GM18909 (cell line): ENCODE measurements at regions not wholly inside any gene's neighbourhood (a gene's known extent, or its start where the extent isn't known, plus 50 kb on each side); places are given as distances from the start of the nearest gene placed in this dataset.
"Not testable (repeated sequence)": the region's sequence is repeated elsewhere in the genome, so short reads cannot be mapped to it uniquely, and the experiment has no call there.

Experiments used
- ATAC-seq: cut with Tn5 transposase; IDR thresholded peaks from one replicate; pipeline ENCODE4 v1.9.1; 2021; ENCODE audit warnings: mild to moderate bottlenecking; ENCODE audit not compliant: unreplicated experiment, poor library complexity

GRCh38 chr6:170074907-170075306, 216.0 kb downstream of the DLL1 start:
- ATAC-seq: no peak

GRCh38 chr6:170074435-170074834, 216.4 kb downstream of the DLL1 start:
- no peak for ATAC-seq

DNA sequence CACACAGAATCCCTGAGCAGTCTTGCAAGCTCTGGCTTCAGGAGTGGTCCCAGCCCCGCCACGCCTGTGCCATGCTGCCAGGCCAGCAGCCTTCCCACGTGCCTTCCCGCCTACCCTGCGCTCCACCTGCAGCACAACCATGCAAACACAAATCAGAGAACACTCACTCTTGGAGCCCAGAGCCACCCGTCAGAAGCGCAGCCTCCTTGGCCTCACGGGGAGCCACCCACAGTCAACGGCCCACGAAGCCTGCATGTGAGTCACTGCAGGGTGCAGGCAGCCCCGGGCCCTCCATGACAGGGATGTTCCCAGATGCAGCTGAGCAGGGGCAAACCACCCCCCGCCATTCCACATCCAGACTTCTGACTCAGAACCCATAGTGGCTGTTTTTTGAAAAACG, 217.0 kb downstream of the DLL1 start:
- ATAC-seq: no peak

DNA sequence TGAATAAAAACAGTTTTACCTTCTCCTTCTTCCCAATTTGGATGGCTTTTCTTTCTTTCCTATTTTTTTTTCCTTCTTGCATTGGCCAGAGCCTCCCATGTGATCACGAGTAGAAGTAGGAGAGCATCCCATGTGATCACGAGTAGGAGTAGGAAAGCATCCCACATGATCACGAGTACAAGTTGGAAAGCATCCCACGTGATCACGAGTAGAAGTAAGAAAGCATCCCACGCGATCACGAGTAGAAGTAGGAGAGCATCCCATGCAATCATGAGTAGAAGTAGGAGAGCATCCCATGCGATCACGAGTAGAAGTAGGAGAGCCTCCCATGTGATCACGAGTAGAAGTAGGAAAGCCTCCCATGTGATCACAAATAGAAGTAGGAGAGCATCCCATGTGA, 218.6 kb downstream of the DLL1 start:
- no peak for ATAC-seq

- ATAC-seq: no peak
Observed at GRCh38 chr6:170069611-170070010, 221.3 kb downstream of the DLL1 start.

DNA sequence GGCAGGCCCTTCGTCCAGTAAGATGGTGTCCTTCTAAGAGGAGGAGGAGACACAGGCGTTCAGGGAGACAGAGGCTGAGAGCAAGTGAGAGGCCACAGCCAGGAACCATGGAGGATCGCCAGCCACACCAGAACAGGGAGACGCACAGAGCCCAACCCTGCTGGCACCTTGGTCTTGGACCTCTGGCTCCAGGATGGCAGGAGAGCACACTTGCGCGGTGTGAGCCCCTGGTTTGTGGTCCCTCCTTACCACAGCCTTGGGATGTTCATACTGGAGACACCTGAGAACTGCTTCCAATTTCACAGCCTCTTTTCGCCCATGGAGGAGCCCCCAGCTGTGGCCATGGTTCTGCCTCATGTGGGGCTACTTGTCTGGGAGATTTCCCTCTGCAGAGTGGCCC, 222.4 kb downstream of the DLL1 start:
- no peak for ATAC-seq

GRCh38 chr6:170067923-170068360, 222.9 kb downstream of the DLL1 start:
- ATAC-seq: no peak

- ATAC-seq: no peak
Observed at GRCh38 chr6:170067181-170067641, 223.7 kb downstream of the DLL1 start.

- ATAC-seq: no peak
Observed at GRCh38 chr6:170066679-170067078, 224.2 kb downstream of the DLL1 start.

DNA sequence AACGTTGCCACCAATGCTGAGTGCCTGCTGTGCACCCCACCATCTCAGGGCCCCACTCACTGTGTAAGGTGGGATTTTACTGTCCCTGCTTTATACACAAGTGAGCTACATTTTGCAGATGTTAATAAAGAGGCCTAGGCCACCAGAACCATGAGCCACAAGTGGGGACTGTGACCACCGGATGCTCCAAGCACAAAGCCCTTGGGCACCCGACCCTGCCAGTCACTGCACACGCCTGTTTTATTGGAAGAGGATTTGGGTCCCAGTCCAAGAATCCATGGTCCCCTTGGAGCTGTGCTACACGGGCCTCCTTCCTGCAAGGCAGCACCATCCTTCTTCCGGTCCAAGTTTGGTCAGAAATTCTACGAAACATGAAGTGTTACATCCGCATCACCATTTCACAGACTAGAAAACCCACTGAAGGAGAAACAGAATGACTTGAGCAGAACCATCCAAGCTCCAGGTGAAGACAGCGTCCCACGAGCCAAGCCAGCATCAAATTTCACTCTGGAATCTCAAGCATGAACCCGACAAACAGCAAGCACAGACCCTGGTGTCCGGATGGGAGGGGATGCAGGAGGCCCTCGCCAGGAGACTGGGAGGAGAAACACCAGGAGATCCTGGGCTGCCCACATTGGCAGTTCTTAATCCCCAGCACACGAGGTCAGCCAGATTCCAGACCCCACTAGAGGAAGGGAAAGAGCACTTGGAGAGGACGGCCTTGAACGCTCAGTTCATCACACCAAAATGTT, 226.9 kb downstream of the DLL1 start:
- ATAC-seq: no peak

GRCh38 chr6:170063431-170063830, 227.4 kb downstream of the DLL1 start:
- ATAC-seq: no peak

GRCh38 chr6:170062915-170063241, 228.0 kb downstream of the DLL1 start:
- ATAC-seq: no peak

- no peak for ATAC-seq
Observed at GRCh38 chr6:170062209-170062914, 228.5 kb downstream of the DLL1 start.

- no peak for ATAC-seq
Observed at GRCh38 chr6:170058878-170059485, 231.9 kb downstream of the DLL1 start.

DNA sequence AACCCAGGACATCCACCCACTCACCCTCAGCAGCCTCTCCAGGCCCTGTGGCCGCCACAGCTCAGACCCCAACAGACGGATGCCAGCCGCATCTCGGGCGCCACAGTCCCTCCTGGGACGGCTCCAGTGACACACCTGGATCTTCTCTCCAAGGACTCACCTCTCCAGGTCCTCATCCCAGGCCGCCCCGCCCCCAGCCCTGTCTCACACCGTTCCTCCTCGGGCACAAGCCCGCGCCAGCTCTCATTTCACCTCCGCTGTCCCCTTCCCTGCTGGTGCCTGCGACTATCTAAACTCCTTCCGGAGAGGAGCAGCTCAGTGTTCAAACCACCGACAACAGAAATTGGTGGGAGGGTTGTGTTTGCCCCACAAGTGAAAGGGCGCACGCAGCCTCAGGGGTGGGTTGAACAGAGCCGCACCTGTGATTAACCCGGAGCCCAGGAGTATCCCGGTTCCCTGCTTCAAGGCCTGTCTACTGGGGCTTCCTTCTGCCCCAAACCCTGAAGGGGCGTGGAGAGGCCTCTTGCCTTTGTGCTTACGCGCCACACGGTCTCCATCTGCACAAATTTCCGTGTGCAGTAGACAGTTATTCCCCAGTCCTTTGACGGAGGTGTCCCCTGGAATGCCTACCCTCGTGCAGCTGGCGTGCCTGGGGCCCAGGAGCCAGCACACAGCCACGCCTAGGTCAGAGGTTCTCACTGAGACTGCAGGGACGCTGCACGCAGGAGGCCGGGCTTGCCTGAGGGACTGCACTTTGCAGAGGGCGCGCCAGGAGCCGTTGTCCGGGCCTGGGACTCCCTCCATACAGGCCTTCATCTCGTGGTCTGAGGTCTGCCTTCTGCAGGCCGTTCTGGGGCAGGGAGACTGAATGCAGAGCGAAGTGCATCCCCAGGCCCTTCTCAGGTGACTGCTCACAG, 232.7 kb downstream of the DLL1 start:
- no peak for ATAC-seq

DNA sequence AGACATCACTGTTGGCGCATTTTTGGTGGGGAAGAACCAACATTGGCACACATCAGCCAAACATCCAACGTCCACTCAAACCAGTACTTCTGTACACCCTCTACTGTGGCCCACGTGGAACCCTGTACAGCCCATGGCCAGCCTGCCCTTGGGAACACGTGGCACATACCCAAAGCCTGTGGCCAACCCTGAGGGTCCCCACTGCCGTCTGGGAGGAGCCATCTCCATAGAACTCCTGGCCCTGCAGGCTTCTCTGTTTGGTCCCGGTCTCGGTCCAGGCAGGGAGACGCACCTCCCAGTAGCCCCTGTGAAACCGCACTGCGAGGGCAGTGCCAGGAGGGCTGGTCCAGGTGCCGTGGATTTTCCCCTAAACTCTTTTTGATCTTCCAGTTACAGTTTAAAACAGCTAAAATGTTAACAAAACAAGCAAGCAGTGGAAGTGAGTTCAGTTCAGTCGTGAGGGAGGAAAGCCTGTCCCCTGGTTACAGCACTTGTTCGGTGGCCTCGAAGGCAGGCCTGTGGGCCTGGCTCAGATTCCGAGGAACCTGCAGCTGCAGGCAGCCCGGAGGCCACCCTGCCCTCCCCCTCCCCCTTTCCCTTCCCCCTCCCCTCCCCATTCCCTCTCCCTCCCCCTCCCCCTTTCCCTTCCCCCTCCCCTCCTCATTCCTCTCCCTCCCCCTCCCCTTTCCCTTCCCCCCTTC, 233.7 kb downstream of the DLL1 start:
- ATAC-seq: no peak

- no peak for ATAC-seq
Observed at GRCh38 chr6:170056278-170056711, 234.6 kb downstream of the DLL1 start.

DNA sequence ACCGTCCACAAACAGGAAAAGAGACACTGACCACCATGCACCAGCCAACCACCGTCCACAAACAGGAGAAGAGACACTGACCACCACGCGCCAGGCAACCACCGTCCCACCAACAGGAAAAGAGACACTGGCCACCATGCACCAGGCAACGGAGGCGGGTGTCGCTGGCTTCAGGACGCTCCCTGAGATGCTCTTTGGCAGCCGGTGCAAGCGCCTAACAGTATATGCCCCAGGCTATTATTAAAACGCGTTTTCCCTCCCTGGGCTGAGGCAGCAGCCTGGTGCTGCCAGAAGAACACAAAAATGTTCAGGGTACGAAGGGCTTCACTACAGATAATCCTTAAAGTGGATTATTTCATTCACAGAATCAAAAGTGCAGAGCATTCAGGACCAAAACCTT, 235.1 kb downstream of the DLL1 start:
- not testable (repeated sequence) for ATAC-seq

DNA sequence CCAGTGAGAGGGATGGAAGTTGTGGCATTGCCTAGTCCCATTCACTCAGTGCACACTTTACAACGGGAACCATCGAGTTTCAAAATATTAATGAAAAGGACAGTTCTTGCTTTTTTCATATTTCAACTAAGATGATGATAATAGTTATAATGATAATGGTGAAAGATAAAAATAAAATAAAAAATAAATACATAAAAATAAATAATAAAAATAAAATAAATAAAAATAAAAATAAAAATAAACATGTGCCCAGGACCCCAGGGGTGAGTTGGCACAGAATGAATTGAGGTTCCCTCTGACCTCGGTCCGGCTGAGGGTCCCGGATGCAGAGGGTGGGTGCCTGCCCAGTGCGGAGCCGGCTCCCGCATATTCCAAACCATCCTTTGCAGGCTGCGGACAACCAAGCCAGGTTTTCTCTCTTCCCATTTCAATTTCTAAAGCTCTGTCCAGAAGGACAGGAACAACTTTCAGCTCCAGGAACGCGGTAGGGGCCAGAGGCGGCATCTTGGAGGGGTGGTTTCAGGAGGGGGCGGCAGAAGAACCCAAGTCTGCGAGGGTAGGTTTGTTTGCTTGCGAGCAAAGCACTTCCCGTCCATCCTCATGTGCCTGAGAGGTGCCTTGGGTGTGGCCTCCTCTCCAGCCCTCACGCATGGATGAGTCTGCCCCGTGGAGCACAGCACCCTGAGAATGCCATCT, 236.8 kb downstream of the DLL1 start:
- ATAC-seq: no peak
